ENCODE measurements at regions not wholly inside any gene's neighbourhood (a gene's known extent, or its start where the extent isn't known, plus 50 kb on each side); places are given as distances from the start of the nearest gene placed in this dataset.

GRCh38 chr21:35828161-35828560 is 232.2 kb downstream of the SETD4 start:
- no peak for TF ChIP-seq CTCF (IDR thresholded peaks at IDR 0.05)

GRCh38 chr21:35827004-35827403 is 233.3 kb downstream of the SETD4 start:
- no peak for TF ChIP-seq CTCF (IDR thresholded peaks at IDR 0.05)

- no peak for TF ChIP-seq CTCF (IDR thresholded peaks at IDR 0.05)
Observed at GRCh38 chr21:35825370-35826353, 234.7 kb downstream of the SETD4 start.

GRCh38 chr21:35824136-35824535 is 236.2 kb downstream of the SETD4 start:
- no peak for TF ChIP-seq CTCF (IDR thresholded peaks at IDR 0.05)

- TF ChIP-seq CTCF (IDR thresholded peaks at IDR 0.05), result no peak
Observed at GRCh38 chr21:35819134-35819533, 241.2 kb downstream of the SETD4 start.

- TF ChIP-seq CTCF (IDR thresholded peaks at IDR 0.05), result no peak
Observed at GRCh38 chr21:35818597-35818996, 241.7 kb downstream of the SETD4 start.

- no peak for TF ChIP-seq CTCF (IDR thresholded peaks at IDR 0.05)
Observed at GRCh38 chr21:35814858-35815619, 245.3 kb downstream of the SETD4 start.
